HL-60 (cell line): ENCODE measurements at regions not wholly inside any gene's neighbourhood (a gene's known extent, or its start where the extent isn't known, plus 50 kb on each side); places are given as distances from the start of the nearest gene placed in this dataset.

Experiments used
- SPI1 ChIP-seq: IDR thresholded peaks from 2 replicates; pipeline ENCODE4 v1.6.1; 2012; ENCODE audit warnings: low read depth, mild to moderate bottlenecking, borderline replicate concordance
- TF ChIP-seq, protein P1 (sequence below): IDR thresholded peaks from one replicate; pipeline ENCODE4 v1.5.1; 2011; ENCODE audit warnings: low read length, control low read depth, inconsistent platforms; ENCODE audit not compliant: insufficient read depth

DNA sequence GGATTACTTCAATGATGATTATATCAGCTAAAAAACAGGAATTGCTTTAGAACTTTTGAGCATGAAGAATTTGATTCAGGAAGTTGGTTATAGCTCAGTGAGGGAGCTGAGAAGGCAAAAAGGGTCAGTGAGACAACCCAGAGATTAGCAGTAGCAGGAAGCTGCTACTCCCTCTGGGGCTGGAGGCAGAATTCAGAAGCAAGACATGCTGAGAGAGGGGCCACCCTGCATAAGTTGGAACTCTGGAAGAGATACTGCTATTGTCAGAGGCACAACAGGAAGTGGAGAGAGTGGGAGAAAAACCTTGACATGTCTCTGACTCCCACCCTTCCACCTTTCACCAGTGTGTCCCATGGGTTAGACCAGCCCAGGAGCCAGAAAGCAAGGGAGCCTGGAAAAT lies 488.7 kb downstream of the ADRA2A start:
- TF ChIP-seq, protein P1, sequence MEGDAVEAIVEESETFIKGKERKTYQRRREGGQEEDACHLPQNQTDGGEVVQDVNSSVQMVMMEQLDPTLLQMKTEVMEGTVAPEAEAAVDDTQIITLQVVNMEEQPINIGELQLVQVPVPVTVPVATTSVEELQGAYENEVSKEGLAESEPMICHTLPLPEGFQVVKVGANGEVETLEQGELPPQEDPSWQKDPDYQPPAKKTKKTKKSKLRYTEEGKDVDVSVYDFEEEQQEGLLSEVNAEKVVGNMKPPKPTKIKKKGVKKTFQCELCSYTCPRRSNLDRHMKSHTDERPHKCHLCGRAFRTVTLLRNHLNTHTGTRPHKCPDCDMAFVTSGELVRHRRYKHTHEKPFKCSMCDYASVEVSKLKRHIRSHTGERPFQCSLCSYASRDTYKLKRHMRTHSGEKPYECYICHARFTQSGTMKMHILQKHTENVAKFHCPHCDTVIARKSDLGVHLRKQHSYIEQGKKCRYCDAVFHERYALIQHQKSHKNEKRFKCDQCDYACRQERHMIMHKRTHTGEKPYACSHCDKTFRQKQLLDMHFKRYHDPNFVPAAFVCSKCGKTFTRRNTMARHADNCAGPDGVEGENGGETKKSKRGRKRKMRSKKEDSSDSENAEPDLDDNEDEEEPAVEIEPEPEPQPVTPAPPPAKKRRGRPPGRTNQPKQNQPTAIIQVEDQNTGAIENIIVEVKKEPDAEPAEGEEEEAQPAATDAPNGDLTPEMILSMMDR, result no peak
- no peak for TF ChIP-seq SPI1
